Motor neuron (in vitro differentiated cells): ENCODE measurements at regions not wholly inside any gene's neighbourhood (a gene's known extent, or its start where the extent isn't known, plus 50 kb on each side); places are given as distances from the start of the nearest gene placed in this dataset.

Experiments used
- ATAC-seq, 8 experiments: fragments of 200-7000 bp; cut with Tn5 transposase; replicated peaks in 6 of 8; 2 replicates each; pipeline ENCODE4 v1.8.0; 2021; ENCODE audit warnings: mild to moderate bottlenecking in 8 of 8, moderate library complexity in 8 of 8
- H3K27ac ChIP-seq, 2 donors: fragments of 250-450 bp; sonication (Bioruptor Pico); 2 replicates each; pipeline ENCODE4 v1.9.0; 2021; ENCODE audit warnings: antibody characterized with exemption in 2 of 2, mild to moderate bottlenecking in 2 of 2, moderate library complexity in 1 of 2
- H3K4me1 ChIP-seq, 2 donors: fragments of 250-450 bp; sonication (Bioruptor Pico); replicated peaks in 1 of 2; 2 replicates each; pipeline ENCODE4 v1.6.1; 2021; ENCODE audit warnings: antibody characterized with exemption in 2 of 2, mild to moderate bottlenecking in 2 of 2, moderate library complexity in 1 of 2
- H3K4me3 ChIP-seq, 5 donors: fragments of 250-450 bp; sonication (Bioruptor Pico); 2 replicates each; pipeline ENCODE4 v1.9.0; 2021; ENCODE audit warnings: antibody characterized with exemption in 5 of 5, mild to moderate bottlenecking in 5 of 5, moderate library complexity in 4 of 5
- WGBS, 10 experiments: fragments of 450-650 bp; shearing (Covaris generic); methylation state at CpG; one replicate each; pipeline ENCODE4 v1.0.0; 2022; 5-methylcytosine and 5-hydroxymethylcytosine counted together
- in situ Hi-C, 9 experiments: fragments of 400-800 bp; cut with MboI; loops; one replicate each; pipeline ENCODE4 v1.15.0; 2021; ENCODE audit warnings: low sequenced_read_pairs in 9 of 9, low pct_unique_long_range_greater_than_20kb in 2 of 9; ENCODE audit not compliant: unreplicated experiment in 9 of 9

- H3K4me3 ChIP-seq: no peak overlapping the region
- H3K27ac ChIP-seq: no peak overlapping the region
- WGBS, 10 experiments: 21 to 100% (median 80%) methylated on average over 1 to 5 of the region's 5 CpGs; no CpG with 5 or more reads in 2 of the 10 experiments
- ATAC-seq: no peak
- H3K4me1 ChIP-seq: no peaks in the 10 kb centered on the region
- in situ Hi-C loops: no loop called here
Measured at GRCh38 chr1:29631361-29631760, 395.0 kb downstream of the PTPRU start.

- no peak for ATAC-seq
- no peaks in the 10 kb centered on the region for H3K4me1 ChIP-seq
- in situ Hi-C loops: no loop called here
- H3K27ac ChIP-seq: no peak overlapping the region
- WGBS, 10 experiments: 83 to 100% (median 100%) methylated on average over 1 of the region's 1 CpG; no CpG with 5 or more reads in 6 of the 10 experiments
- no peak overlapping the region for H3K4me3 ChIP-seq
Measured at GRCh38 chr1:29630756-29631155, 394.4 kb downstream of the PTPRU start.

GRCh38 chr1:29629814-29630516 is 393.6 kb downstream of the PTPRU start:
- in situ Hi-C loops: no loop called here
- H3K4me3 ChIP-seq: no peak overlapping the region
- 33 to 100% (median 66%) methylated on average over 1 to 6 of the region's 8 CpGs; no CpG with 5 or more reads in 3 of the 10 experiments for WGBS, 10 experiments
- H3K4me1 ChIP-seq: no peaks in the 10 kb centered on the region
- ATAC-seq: no peak
- H3K27ac ChIP-seq: no peak overlapping the region

GRCh38 chr1:29629401-29629800 is 393.1 kb downstream of the PTPRU start:
- Histone ChIP-seq H3K27ac (no peak overlapping the region), H3K4me1 (no peaks in the 10 kb centered on the region), H3K4me3 (no peak overlapping the region)
- in situ Hi-C loops: no loop called here
- 33 to 100% (median 67%) methylated on average over 1 to 4 of the region's 4 CpGs; no CpG with 5 or more reads in 3 of the 10 experiments for WGBS, 10 experiments
- ATAC-seq: no peak

- Histone ChIP-seq H3K27ac (no peak overlapping the region), H3K4me3 (no peak overlapping the region), H3K4me1 (no peaks in the 10 kb centered on the region)
- 67 to 83% (median 82%) methylated on average over 2 of the region's 2 CpGs; no CpG with 5 or more reads in 6 of the 10 experiments for WGBS, 10 experiments
- no peak for ATAC-seq
- in situ Hi-C loops: no loop called here
Measured at GRCh38 chr1:29628190-29628589, 391.9 kb downstream of the PTPRU start.

GRCh38 chr1:29626726-29627125 is 390.4 kb downstream of the PTPRU start:
- 67 to 100% (median 76%) methylated on average over 1 to 5 of the region's 5 CpGs; no CpG with 5 or more reads in 3 of the 10 experiments for WGBS, 10 experiments
- ATAC-seq: no peak
- H3K27ac ChIP-seq: no peak overlapping the region
- in situ Hi-C loops: no loop called here
- H3K4me1 ChIP-seq: peaks cover 0 to 9% of the 10 kb centered on the region in 2 donors
- H3K4me3 ChIP-seq: no peak overlapping the region

- Histone ChIP-seq H3K4me3 (no peak overlapping the region), H3K4me1 (peaks cover 0 to 9% of the 10 kb centered on the region in 2 donors), H3K27ac (no peak overlapping the region)
- ATAC-seq: no peak
- 0 to 89% (median 66%) methylated on average over 1 to 7 of the region's 8 CpGs; no CpG with 5 or more reads in 3 of the 10 experiments for WGBS, 10 experiments
- in situ Hi-C loops: no loop called here
Measured at GRCh38 chr1:29626066-29626465, 389.7 kb downstream of the PTPRU start.

GRCh38 chr1:29625084-29625420 is 388.7 kb downstream of the PTPRU start:
- no peak overlapping the region for H3K4me3 ChIP-seq
- 0 to 83% (median 73%) methylated on average over 1 of the region's 1 CpG; no CpG with 5 or more reads in 6 of the 10 experiments for WGBS, 10 experiments
- in situ Hi-C loops: no loop called here
- peaks cover 0 to 9% of the 10 kb centered on the region in 2 donors for H3K4me1 ChIP-seq
- ATAC-seq: no peak
- no peak overlapping the region for H3K27ac ChIP-seq

GRCh38 chr1:29624320-29625083 is 388.2 kb downstream of the PTPRU start:
- no peak for ATAC-seq
- H3K4me3 ChIP-seq: no peak overlapping the region
- in situ Hi-C loops: no loop called here
- WGBS, 10 experiments: 33 to 100% (median 81%) methylated on average over 1 to 9 of the region's 9 CpGs; no CpG with 5 or more reads in 1 of the 10 experiments
- no peak overlapping the region for H3K27ac ChIP-seq
- peaks cover 0 to 9% of the 10 kb centered on the region in 2 donors for H3K4me1 ChIP-seq

GRCh38 chr1:29623501-29623900 is 387.2 kb downstream of the PTPRU start:
- H3K4me1 ChIP-seq: peaks cover 0 to 9% of the 10 kb centered on the region in 2 donors
- ATAC-seq: peak in 2 of 8 experiments; percentile 40 to 57
- in situ Hi-C loops: no loop called here
- WGBS, 10 experiments: 70 to 96% (median 81%) methylated on average over 1 to 7 of the region's 7 CpGs; no CpG with 5 or more reads in 3 of the 10 experiments
- H3K27ac ChIP-seq: no peak overlapping the region
- no peak overlapping the region for H3K4me3 ChIP-seq

- no peak overlapping the region for H3K27ac ChIP-seq
- ATAC-seq: no peak
- WGBS, 10 experiments: 8 to 91% (median 81%) methylated on average over 1 to 11 of the region's 11 CpGs; no CpG with 5 or more reads in 2 of the 10 experiments
- peaks cover 0 to 9% of the 10 kb centered on the region in 2 donors for H3K4me1 ChIP-seq
- in situ Hi-C loops: no loop called here
- H3K4me3 ChIP-seq: no peak overlapping the region
Measured at GRCh38 chr1:29621826-29622435, 385.6 kb downstream of the PTPRU start.

- WGBS, 10 experiments: 56 to 91% (median 80%) methylated on average over 3 to 7 of the region's 7 CpGs; no CpG with 5 or more reads in 6 of the 10 experiments
- Histone ChIP-seq H3K27ac (no peak overlapping the region), H3K4me1 (peaks cover 0 to 9% of the 10 kb centered on the region in 2 donors), H3K4me3 (no peak overlapping the region)
- peak in 1 of 8 experiments; percentile 53 for ATAC-seq
- in situ Hi-C loops: no loop called here
Measured at GRCh38 chr1:29620631-29621030, 384.3 kb downstream of the PTPRU start.

- in situ Hi-C loops: no loop called here
- no peak overlapping the region for H3K4me3 ChIP-seq
- ATAC-seq: no peak
- no peaks in the 10 kb centered on the region for H3K4me1 ChIP-seq
- H3K27ac ChIP-seq: no peak overlapping the region
Measured at GRCh38 chr1:29607236-29607635, 370.9 kb downstream of the PTPRU start.
